NT2/D1 (cell line): ENCODE measurements at regions not wholly inside any gene's neighbourhood (a gene's known extent, or its start where the extent isn't known, plus 50 kb on each side); places are given as distances from the start of the nearest gene placed in this dataset.

ENCODE experiments used
- DNase-seq: peaks from one replicate; pipeline ENCODE4 v3.0.0-alpha.2; 2011; ENCODE audit warnings: low read depth, low spot score
- H3K27me3 ChIP-seq: 2 replicates; pipeline ENCODE4 v1.6.0; 2011; ENCODE audit warnings: mild to moderate bottlenecking; ENCODE audit not compliant: insufficient read length, insufficient read depth
- H3K36me3 ChIP-seq: 2 replicates; pipeline ENCODE4 v1.6.1; 2011; ENCODE audit warnings: mild to moderate bottlenecking, low read length, mixed read lengths; ENCODE audit not compliant: insufficient read depth, insufficient read length
- H3K4me1 ChIP-seq: 2 replicates; pipeline ENCODE4 v1.5.1; 2011; ENCODE audit not compliant: insufficient read depth, insufficient read length
- H3K4me3 ChIP-seq: 2 replicates; pipeline ENCODE4 v1.5.1; 2011; ENCODE audit warnings: low read depth; ENCODE audit not compliant: insufficient read length
- H3K9ac ChIP-seq: 2 replicates; pipeline ENCODE4 v1.6.0; 2011; ENCODE audit warnings: low read depth; ENCODE audit not compliant: insufficient read length
- H3K9me3 ChIP-seq: 2 replicates; pipeline ENCODE4 v1.5.1; 2011; ENCODE audit warnings: mild to moderate bottlenecking, low read length; ENCODE audit not compliant: insufficient read depth
- SUZ12 ChIP-seq: IDR thresholded peaks from 2 replicates; pipeline ENCODE4 v1.6.1; 2011; ENCODE audit not compliant: insufficient read length, insufficient read depth; ENCODE audit errors: extremely low read depth
- YY1 ChIP-seq: IDR thresholded peaks from 2 replicates; pipeline ENCODE4 v1.6.1; 2011; ENCODE audit not compliant: insufficient read length, insufficient read depth
- ZNF274 ChIP-seq: IDR thresholded peaks from 2 replicates; pipeline ENCODE4 v1.6.1; 2011; ENCODE audit warnings: mild to moderate bottlenecking, low read depth, low read length

DNA sequence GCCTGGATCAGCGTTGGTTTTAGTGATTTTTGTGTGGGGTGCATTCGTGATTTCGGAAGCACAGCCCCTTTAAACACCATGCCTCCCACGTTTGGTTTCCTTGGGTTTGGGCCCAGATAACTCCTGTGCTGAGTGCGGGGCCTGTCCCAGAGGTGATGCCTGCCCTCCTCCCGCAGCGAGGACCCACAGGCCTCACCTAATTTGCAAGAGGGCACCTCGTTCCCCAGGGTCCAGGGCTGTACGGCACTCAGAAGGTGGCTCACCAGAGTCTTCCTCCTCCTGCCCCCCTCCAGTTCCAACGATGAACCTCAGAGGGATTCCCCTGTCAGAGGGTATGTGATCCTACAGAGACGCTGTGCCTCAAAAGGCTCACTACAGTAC lies 54.3 kb upstream of the SOX1 start:
- no peak for DNase-seq
- Histone ChIP-seq H3K36me3 (no peaks in the 10 kb centered on the region), H3K27me3 (no peaks in the 10 kb centered on the region), H3K9ac (no peak overlapping the region), H3K4me3 (no peak overlapping the region), H3K4me1 (peaks cover 4% of the 10 kb centered on the region), H3K9me3 (no peaks in the 10 kb centered on the region; the same call in 1 of the 2 replicates)
- TF ChIP-seq SUZ12 (no peak), YY1 (no peak), ZNF274 (no peak)

DNA sequence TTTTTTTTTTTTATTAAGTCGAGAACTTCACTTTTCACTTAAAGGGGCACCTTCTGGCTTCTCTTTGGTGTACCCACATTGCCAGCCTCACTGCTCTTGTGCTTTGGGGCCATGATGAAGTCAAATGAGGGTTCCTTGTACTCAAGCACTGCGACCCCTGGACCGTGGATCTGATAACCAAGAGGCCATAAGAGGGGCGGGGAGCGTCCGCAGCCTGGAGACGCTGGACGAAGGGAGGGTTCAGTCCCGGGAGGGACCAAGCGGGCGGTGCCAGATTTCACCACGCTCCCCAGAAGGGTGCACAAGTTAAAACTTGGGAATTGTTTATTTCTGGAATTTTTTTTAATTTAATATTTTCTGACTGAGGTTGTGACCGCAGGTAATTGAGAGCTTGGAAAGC lies 53.3 kb upstream of the SOX1 start:
- no peaks in the 10 kb centered on the region for H3K36me3 ChIP-seq
- no peak overlapping the region for H3K4me3 ChIP-seq
- H3K4me1 ChIP-seq: peaks cover 4% of the 10 kb centered on the region
- no peak overlapping the region for H3K9ac ChIP-seq
- no peaks in the 10 kb centered on the region for H3K27me3 ChIP-seq
- H3K9me3 ChIP-seq: no peaks in the 10 kb centered on the region; the same call in 1 of the 2 replicates
- no peak for DNase-seq
- no peak for TF ChIP-seq ZNF274
- TF ChIP-seq YY1: no peak
- TF ChIP-seq SUZ12: no peak

DNA sequence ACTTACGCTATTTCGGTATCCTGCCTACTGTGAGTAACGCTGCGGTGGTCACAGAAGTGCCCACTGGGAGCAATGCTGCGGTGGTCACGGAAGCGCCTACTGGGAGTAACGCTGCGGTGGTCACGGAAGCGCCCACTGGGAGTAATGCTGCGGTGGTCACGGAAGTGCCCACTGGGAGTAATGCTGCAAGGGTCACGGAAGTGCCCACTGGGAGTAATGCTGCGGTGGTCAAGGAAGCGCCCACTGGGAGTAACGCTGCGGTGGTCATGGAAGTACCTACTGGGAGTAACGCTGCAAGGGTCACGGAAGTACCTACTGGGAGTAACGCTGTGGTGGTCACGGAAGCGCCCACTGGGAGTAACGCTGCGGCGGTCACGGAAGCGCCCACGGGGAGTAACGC lies 52.1 kb upstream of the SOX1 start:
- Histone ChIP-seq H3K4me3 (no peak overlapping the region), H3K36me3 (no peaks in the 10 kb centered on the region), H3K27me3 (no peaks in the 10 kb centered on the region), H3K4me1 (peaks cover 4% of the 10 kb centered on the region), H3K9ac (no peak overlapping the region), H3K9me3 (no peaks in the 10 kb centered on the region; the same call in 1 of the 2 replicates)
- no peak for TF ChIP-seq YY1
- TF ChIP-seq SUZ12: no peak
- no peak for TF ChIP-seq ZNF274
- DNase-seq: no peak
